Immature natural killer cell (primary cell): ENCODE measurements at regions not wholly inside any gene's neighbourhood (a gene's known extent, or its start where the extent isn't known, plus 50 kb on each side); places are given as distances from the start of the nearest gene placed in this dataset.

Experiments used
- DNase-seq, 3 donors: peaks; one replicate each; pipeline ENCODE4 v3.0.0; 2022; ENCODE audit warnings: mixed read lengths in 1 of 3
- H3K27ac Mint-ChIP-seq, 6 donors: one replicate each; pipeline ENCODE4 v1.8.0; 2020; ENCODE audit warnings: mixed read lengths in 6 of 6, mild to moderate bottlenecking in 5 of 6, inconsistent platforms in 4 of 6, moderate library complexity in 3 of 6
- H3K27me3 Mint-ChIP-seq, 3 donors: one replicate each; pipeline ENCODE4 v1.8.0; 2020 to 2021; ENCODE audit warnings: low read depth in 3 of 3, mild to moderate bottlenecking in 3 of 3, mixed read lengths in 3 of 3, moderate library complexity in 3 of 3, inconsistent platforms in 1 of 3
- H3K36me3 Mint-ChIP-seq, 3 donors: one replicate each; pipeline ENCODE4 v1.8.0; 2020; ENCODE audit warnings: mixed read lengths in 3 of 3, inconsistent platforms in 2 of 3, mild to moderate bottlenecking in 2 of 3
- H3K4me1 Mint-ChIP-seq, 2 donors: one replicate each; pipeline ENCODE4 v1.8.0; 2020; ENCODE audit warnings: inconsistent platforms in 2 of 2, mild to moderate bottlenecking in 2 of 2, mixed read lengths in 2 of 2, moderate library complexity in 1 of 2
- H3K4me3 Mint-ChIP-seq, 5 donors: one replicate each; pipeline ENCODE4 v1.8.0; 2020; ENCODE audit warnings: mild to moderate bottlenecking in 5 of 5, mixed read lengths in 5 of 5, inconsistent platforms in 3 of 5, moderate library complexity in 3 of 5
- H3K9me3 Mint-ChIP-seq, 6 donors: one replicate each; pipeline ENCODE4 v1.8.0; 2020; ENCODE audit warnings: mild to moderate bottlenecking in 6 of 6, mixed read lengths in 6 of 6, inconsistent platforms in 4 of 6, moderate library complexity in 3 of 6

- Mint-ChIP-seq H3K27me3 (no peaks in the 10 kb centered on the region), H3K9me3 (peaks cover 0 to 26% (median 6%) of the 10 kb centered on the region in 6 donors), H3K4me1 (no peaks in the 10 kb centered on the region), H3K4me3 (no peak overlapping the region), H3K36me3 (peaks cover 0 to 4% (median 0%) of the 10 kb centered on the region in 3 donors), H3K27ac (no peak overlapping the region)
- no peak for DNase-seq
Observed at GRCh38 chr7:80403686-80404241, 108.1 kb downstream of the GNAT3 start.

- H3K9me3 Mint-ChIP-seq: peaks cover 0 to 20% (median 5%) of the 10 kb centered on the region in 6 donors
- H3K27me3 Mint-ChIP-seq: no peaks in the 10 kb centered on the region
- DNase-seq: no peak
- no peaks in the 10 kb centered on the region for H3K4me1 Mint-ChIP-seq
- peaks cover 0 to 4% (median 0%) of the 10 kb centered on the region in 3 donors for H3K36me3 Mint-ChIP-seq
- no peak overlapping the region for H3K27ac Mint-ChIP-seq
- no peak overlapping the region for H3K4me3 Mint-ChIP-seq
Observed at GRCh38 chr7:80401708-80402107, 110.2 kb downstream of the GNAT3 start.

DNA sequence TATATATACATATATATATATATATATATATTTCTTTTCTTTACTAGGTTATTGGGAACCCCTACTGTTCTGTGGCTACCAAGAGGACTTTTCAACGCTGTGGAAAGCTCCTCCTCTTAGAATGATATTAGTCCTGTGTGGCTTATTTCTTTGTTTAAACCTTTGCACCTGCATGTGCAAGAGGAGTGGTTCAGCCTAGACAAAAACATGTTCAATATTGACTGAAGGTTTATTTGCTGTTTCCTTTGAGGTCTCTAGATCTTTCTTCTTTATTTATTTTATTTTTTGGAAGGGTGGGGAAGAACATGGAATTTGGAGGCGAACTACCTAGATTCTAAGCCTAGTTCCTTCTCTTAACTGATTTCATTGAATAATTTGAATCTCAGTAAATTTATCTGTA, 118.1 kb downstream of the GNAT3 start:
- Mint-ChIP-seq H3K27me3 (peaks cover 0 to 1% (median 0%) of the 10 kb centered on the region in 3 donors), H3K9me3 (peaks cover 0 to 16% (median 3%) of the 10 kb centered on the region in 6 donors), H3K4me1 (no peaks in the 10 kb centered on the region), H3K4me3 (no peak overlapping the region), H3K36me3 (peaks cover 0 to 4% (median 0%) of the 10 kb centered on the region in 3 donors), H3K27ac (no peak overlapping the region)
- no peak for DNase-seq

DNA sequence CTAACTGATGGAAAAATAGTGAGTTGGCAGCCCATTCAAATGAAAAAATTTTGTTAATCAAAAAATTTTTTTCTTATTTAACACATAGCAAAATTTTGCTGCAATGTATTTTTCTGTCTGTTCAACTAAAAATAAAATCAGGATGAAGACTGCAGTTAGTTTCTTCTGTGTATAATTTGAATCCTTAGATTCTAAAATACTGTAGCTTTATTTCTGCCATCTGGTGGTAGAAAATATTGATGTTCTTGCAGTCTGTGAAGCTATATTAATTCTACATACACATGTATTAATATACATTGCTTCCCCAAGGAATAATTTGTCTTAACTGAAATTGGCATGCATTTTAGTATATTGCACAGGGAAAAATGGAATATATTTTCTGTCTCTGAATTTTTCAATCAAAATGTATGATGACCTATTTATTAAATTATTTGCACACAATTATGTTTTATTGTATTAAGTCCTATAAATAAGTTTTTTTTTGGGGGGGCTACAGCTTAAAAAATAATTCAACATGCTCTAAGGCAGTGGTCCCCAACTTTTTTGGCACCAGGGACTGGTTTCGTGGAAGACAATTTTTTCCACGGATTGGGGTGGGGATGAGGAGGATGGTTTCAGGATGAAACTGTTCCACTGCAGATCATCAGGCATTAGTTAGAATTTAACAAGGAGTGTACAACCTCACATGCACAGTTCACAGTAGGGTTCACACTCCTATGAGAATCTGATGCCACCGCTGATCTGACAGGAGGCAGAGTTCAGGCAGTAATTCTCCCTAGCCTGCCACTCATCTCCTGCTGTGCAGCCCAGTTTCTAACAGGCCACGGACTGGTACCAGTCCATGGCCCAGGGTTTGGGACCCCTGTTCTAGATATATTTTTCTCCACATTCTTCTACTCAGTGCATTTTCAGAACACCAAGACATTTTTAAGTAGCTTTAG, 119.4 kb downstream of the GNAT3 start:
- Mint-ChIP-seq H3K4me3 (no peak overlapping the region), H3K9me3 (peaks cover 0 to 15% (median 5%) of the 10 kb centered on the region in 6 donors), H3K27me3 (peaks cover 0 to 1% (median 0%) of the 10 kb centered on the region in 3 donors), H3K36me3 (peaks cover 0 to 4% (median 0%) of the 10 kb centered on the region in 3 donors), H3K27ac (no peak overlapping the region), H3K4me1 (no peaks in the 10 kb centered on the region)
- DNase-seq: no peak

DNA sequence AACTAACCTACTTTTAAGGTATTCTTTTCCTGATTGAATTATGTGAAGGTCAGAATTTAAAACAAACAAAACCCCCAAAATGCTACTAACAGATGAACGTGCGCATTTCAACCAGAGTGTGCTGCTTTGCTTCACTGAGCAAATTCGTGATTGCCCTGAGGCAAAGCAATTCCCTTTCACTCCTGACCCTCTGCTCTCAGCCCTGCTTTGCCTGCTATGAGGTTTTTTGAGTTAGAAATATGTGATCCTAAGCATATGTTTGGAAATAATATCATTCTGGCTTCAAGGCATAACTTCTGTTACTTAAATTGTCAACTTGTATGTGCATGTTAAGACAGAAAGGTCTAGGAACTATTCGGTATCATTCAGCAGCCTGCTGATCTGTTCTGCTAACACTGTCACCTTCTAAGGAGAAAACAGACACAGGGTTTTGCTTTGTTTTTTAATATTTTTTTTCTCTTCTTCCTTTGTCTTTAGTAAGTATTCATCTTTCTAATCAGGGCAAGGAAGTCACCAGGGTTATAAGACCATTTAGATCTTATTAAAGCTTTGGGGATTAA, 124.2 kb downstream of the GNAT3 start:
- Mint-ChIP-seq H3K4me3 (no peak overlapping the region), H3K27me3 (peaks cover 0 to 1% (median 0%) of the 10 kb centered on the region in 3 donors), H3K27ac (no peak overlapping the region), H3K36me3 (peaks cover 0 to 4% (median 0%) of the 10 kb centered on the region in 3 donors), H3K9me3 (peaks cover 0 to 17% (median 7%) of the 10 kb centered on the region in 6 donors), H3K4me1 (no peaks in the 10 kb centered on the region)
- DNase-seq: no peak

GRCh38 chr7:80386686-80387085, 125.2 kb downstream of the GNAT3 start:
- Mint-ChIP-seq H3K4me1 (no peaks in the 10 kb centered on the region), H3K27ac (no peak overlapping the region), H3K36me3 (peaks cover 0 to under 1% (median 0%) of the 10 kb centered on the region in 3 donors), H3K27me3 (no peaks in the 10 kb centered on the region), H3K9me3 (peaks cover 0 to 20% (median 6%) of the 10 kb centered on the region in 6 donors), H3K4me3 (no peak overlapping the region)
- no peak for DNase-seq

DNA sequence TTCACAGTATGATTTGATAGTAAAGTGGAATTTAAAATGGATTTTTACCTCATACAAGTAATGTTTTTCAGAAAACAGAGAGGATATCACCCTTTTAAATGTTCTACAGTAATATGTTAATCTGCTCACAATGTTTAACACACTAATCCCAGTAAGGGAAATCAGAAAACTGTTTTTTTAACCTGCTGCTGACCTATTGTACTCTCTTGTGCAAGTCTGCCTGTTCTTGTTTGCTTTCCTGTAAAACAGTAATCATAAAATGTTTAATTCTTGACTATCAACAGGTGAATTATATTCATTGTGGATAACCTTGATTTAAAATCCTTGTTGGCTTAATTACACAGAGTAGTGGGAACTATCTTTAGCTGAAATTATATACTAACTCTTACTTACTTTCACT, 126.4 kb downstream of the GNAT3 start:
- Mint-ChIP-seq H3K4me1 (no peaks in the 10 kb centered on the region), H3K4me3 (no peak overlapping the region), H3K36me3 (no peaks in the 10 kb centered on the region), H3K9me3 (peaks cover 0 to 22% (median 6%) of the 10 kb centered on the region in 6 donors), H3K27ac (no peak overlapping the region), H3K27me3 (no peaks in the 10 kb centered on the region)
- DNase-seq: no peak

- DNase-seq: no peak
- H3K4me1 Mint-ChIP-seq: no peaks in the 10 kb centered on the region
- H3K27me3 Mint-ChIP-seq: no peaks in the 10 kb centered on the region
- no peak overlapping the region for H3K4me3 Mint-ChIP-seq
- no peaks in the 10 kb centered on the region for H3K36me3 Mint-ChIP-seq
- peaks cover 0 to 32% (median 13%) of the 10 kb centered on the region in 6 donors for H3K9me3 Mint-ChIP-seq
- H3K27ac Mint-ChIP-seq: no peak overlapping the region
Observed at GRCh38 chr7:80380957-80381356, 130.9 kb downstream of the GNAT3 start.

GRCh38 chr7:80379034-80379982, 132.6 kb downstream of the GNAT3 start:
- H3K27ac Mint-ChIP-seq: no peak overlapping the region
- no peak overlapping the region for H3K4me3 Mint-ChIP-seq
- no peaks in the 10 kb centered on the region for H3K36me3 Mint-ChIP-seq
- H3K4me1 Mint-ChIP-seq: no peaks in the 10 kb centered on the region
- H3K27me3 Mint-ChIP-seq: no peaks in the 10 kb centered on the region
- peaks cover 2 to 25% (median 10%) of the 10 kb centered on the region in 6 donors for H3K9me3 Mint-ChIP-seq
- no peak for DNase-seq

DNA sequence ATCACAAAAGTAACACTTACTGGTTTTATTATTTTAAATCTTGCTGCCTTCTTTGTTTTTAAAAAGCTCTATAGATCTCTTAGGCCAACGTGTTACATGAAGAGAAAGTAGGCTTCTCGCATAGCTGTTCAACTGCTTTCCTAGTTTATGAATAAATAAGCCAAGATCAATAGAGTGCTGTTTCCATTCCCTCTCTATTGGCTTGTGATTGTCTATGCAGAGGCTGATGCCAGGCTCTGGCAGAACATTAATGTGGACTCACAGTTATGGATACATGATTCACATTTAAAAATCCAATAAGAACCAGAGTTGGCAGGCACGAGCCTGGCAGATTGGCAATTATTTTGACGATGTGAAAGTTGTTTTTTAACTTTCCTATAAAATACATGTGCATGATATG, 137.5 kb downstream of the GNAT3 start:
- H3K36me3 Mint-ChIP-seq: no peaks in the 10 kb centered on the region
- H3K4me1 Mint-ChIP-seq: no peaks in the 10 kb centered on the region
- no peak overlapping the region for H3K27ac Mint-ChIP-seq
- H3K4me3 Mint-ChIP-seq: no peak overlapping the region
- H3K9me3 Mint-ChIP-seq: peaks cover 10 to 30% (median 14%) of the 10 kb centered on the region in 6 donors
- DNase-seq: no peak
- peaks cover 0 to 2% (median 0%) of the 10 kb centered on the region in 3 donors for H3K27me3 Mint-ChIP-seq

DNA sequence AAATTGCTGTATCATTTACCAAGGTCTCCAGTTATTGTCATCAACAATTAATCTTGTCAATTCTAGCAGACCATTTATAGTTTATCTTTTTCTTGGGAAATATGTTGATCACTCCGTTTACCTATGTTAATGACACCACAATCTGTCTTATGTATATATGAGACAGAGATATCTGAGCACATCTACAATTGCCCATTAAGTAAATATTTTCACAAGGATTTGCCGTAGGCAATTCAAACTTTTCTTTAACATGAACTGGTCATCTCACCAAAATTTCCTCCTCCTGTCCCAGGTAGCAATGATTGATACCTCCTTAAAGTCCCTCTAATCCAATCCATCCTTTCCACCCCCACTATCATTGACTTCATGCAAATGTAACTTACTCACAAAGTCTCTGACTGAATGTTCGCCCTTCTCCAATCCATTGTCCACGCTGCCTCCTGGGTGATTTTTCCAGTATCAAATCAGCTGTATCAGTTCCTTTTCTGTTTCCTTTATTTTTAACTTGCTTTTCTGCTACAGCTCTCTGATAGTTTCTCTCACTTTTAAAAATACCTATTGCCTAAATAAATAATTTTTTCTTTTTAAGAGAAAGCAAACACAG, 138.3 kb downstream of the GNAT3 start:
- H3K27me3 Mint-ChIP-seq: peaks cover 0 to 3% (median 0%) of the 10 kb centered on the region in 3 donors
- H3K4me3 Mint-ChIP-seq: no peak overlapping the region
- no peaks in the 10 kb centered on the region for H3K4me1 Mint-ChIP-seq
- no peak overlapping the region for H3K27ac Mint-ChIP-seq
- no peak for DNase-seq
- H3K9me3 Mint-ChIP-seq: peaks cover 10 to 32% (median 17%) of the 10 kb centered on the region in 6 donors
- no peaks in the 10 kb centered on the region for H3K36me3 Mint-ChIP-seq

DNA sequence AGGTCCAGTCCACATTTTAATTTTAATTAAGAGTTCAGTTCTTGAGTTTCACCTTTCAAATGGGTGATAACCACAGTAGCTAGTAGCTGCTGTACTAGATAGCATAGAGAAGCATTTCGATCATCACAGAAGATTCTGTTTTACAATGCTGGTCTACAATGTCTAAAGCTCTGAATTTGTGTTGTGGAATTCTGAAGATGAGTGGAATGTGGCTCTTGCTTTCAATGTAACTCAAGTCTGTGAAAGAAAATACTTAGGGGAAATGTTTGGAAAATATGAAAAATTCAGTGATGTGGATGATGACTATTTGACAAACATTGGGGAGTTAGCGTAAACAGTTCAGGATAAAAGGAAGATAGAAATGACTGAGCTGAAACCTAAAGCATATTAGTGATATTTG, 139.4 kb downstream of the GNAT3 start:
- no peak overlapping the region for H3K27ac Mint-ChIP-seq
- H3K4me3 Mint-ChIP-seq: no peak overlapping the region
- H3K36me3 Mint-ChIP-seq: no peaks in the 10 kb centered on the region
- peaks cover 8 to 28% (median 19%) of the 10 kb centered on the region in 6 donors for H3K9me3 Mint-ChIP-seq
- DNase-seq: no peak
- peaks cover 0 to 3% (median 0%) of the 10 kb centered on the region in 3 donors for H3K27me3 Mint-ChIP-seq
- H3K4me1 Mint-ChIP-seq: no peaks in the 10 kb centered on the region

GRCh38 chr7:80370587-80370986, 141.3 kb downstream of the GNAT3 start:
- H3K27ac Mint-ChIP-seq: no peak overlapping the region

More at GRCh38 chr7:80370587-80370986, 141.3 kb downstream of the GNAT3 start:
- no peak for DNase-seq
- H3K36me3 Mint-ChIP-seq: no peaks in the 10 kb centered on the region
- H3K9me3 Mint-ChIP-seq: peaks cover 6 to 32% (median 20%) of the 10 kb centered on the region in 6 donors
- no peak overlapping the region for H3K4me3 Mint-ChIP-seq
- no peaks in the 10 kb centered on the region for H3K4me1 Mint-ChIP-seq
- H3K27me3 Mint-ChIP-seq: peaks cover 0 to 5% (median 0%) of the 10 kb centered on the region in 3 donors
